GM21576 (cell line): ENCODE measurements at regions not wholly inside any gene's neighbourhood (a gene's known extent, or its start where the extent isn't known, plus 50 kb on each side); places are given as distances from the start of the nearest gene placed in this dataset.
"Not testable (repeated sequence)": the region's sequence is repeated elsewhere in the genome, so short reads cannot be mapped to it uniquely, and the experiment has no call there.

Source experiments
- ATAC-seq: cut with Tn5 transposase; IDR thresholded peaks from one replicate; pipeline ENCODE4 v1.9.1; 2021; ENCODE audit warnings: mild to moderate bottlenecking, moderate library complexity; ENCODE audit not compliant: unreplicated experiment

DNA sequence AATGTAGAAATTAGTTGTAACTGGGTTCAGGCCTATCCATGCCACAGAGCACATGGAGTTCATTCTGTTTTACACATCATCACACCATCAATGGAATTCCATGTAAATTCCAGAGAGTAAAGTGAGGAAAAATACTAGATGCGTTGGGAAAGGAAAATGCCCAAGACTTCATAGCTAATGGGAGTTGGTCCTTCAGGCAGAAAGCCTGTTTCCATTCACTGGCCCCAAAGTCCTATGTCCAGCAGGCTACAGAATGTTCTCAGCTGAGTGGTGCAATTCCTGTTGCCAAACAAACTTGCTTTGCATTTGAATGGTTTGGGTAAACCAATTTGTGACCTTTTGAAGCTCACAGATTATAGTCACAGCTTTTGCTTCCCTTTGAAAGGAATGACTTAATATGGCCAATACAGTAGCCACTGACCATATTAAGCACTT, 164.6 kb upstream of the PFN2 start:
- ATAC-seq = no peak

DNA sequence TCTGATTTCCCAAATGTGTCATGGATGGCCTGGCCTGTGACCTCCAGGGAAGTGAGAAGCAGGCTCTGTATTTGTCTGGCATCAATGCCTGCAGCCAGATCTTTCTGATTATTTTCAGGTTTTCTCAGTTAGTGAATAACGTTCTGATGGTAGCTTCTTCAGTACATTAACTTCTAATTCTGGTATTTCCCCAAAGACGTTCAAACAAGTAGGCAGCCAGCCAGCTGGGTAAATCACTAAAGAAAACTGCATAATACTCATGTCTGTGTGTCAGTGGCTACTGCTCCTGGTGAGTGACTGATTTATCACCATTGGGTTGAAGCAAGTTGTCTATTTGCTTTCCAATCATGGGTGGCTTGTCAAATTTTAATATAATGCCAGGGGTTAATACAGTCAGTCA, 162.6 kb upstream of the PFN2 start:
- ATAC-seq = no peak

DNA sequence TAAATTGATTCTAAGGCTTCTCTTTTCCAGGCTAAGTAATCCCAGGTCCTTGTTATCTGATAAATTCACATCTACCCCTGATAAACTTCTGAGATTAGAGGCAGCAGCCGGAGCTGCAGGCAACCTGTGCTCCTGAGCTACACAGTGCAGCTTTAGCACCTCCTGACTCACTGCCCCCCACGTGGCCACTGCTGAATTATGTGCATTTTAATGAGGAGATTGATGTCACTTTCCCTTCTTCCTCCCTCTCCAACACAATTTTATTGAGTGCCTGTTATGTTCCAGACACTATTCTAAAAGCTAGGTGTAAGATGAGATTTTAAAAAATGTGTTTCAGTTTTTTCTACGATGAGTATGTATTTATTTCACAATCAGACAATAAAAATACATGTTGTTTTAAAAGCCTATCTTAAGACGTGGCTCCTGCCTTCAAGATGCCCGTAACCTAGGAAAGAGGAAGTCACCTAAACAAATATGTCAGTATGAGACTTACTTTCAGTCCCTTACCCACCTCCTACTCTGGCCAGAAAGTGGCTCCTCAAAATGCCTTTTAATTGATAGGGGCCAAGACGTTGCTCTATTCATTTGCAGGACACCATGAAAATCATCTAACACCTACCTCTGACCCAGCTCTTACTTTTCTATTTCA, 161.5 kb upstream of the PFN2 start:
- ATAC-seq = peak; percentile 75

DNA sequence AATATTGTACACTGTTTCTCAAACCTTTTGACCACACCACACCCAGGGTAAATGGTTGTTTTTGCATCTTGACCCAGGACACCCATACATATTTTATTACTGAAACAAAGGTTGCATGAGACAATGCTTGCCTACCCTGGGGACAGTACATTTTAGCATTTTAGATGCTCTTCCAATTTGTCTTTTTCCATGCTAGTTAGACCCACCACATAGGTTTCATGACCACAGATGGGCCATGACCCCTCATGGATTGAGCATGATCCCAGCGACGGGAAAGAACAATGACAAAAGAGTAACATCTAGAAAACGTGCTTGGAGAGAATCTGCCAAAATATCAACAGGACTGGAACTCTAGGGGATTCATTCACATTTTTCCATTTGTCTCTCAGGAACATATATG, 161.0 kb upstream of the PFN2 start:
- ATAC-seq = no peak

DNA sequence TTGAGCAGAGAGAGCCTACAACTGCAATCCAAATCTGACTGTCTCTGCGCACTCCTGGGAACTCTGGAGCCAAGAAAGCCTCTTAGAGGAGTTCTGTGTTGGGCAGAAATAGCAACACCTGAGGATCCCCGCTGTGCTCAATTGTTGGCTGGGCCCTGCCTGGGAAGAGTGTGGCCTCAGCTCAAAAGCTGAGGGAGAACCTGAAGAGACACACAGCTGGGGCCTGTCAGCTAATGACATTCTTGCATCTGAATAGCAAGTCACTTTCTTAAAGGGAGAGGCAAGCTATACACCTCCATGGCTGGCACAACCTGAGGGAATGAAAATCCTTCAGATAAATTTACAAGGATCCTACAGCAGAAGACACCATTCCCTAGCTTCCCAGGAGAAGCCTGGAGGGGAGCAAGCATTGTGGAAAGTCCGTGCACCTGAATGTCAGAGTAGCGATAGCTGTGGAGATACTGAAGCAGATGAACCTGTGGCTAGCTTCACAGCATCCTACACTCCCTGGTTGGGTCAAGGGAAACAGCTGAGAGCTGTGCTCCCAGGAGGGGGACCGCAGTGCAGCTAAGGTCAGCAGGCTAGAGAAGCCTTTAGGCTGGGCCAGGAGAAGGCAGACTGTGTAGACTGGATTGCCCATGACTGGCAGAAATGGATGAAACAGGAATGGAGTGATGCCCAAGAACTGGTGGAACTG, 159.9 kb upstream of the PFN2 start:
- ATAC-seq = no peak

DNA sequence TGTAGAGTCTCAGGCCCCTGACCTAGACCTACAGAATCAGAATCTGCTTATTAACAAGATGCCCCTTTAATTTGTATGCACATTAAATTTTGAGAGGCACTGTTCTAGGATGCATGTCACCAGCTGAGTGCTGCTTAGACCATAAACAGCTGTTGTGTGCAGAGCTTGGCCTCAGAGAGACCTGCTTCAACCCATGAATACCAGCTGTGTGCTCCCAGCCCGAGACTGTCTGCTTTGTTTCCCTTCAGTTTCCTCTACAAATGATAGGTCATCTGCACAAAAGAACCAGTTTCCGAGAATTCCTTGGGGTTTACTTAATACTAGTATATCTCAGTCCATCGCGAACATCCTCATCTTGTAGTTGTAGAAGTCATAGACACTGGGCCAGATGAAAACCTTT, 158.5 kb upstream of the PFN2 start:
- no peak for ATAC-seq

DNA sequence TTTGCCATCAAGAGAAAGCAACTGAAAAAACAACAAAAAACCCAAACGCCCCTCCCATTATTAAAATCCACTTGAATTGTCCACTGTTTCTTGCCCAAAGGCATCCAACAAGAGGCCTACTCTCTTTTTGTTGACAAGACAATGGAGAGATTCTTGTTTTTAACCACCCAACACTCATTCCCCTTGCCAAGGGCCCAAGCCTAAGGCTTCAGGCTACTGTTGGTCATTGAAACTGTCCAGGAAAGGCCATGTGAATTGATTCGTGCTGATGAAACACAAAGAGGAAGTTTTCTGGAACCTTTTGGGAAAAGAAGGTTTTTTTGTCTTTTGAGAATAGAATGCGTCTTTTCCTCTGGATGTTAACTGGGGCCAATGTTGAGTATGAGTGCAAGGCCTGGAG, 157.4 kb upstream of the PFN2 start:
- no peak for ATAC-seq

DNA sequence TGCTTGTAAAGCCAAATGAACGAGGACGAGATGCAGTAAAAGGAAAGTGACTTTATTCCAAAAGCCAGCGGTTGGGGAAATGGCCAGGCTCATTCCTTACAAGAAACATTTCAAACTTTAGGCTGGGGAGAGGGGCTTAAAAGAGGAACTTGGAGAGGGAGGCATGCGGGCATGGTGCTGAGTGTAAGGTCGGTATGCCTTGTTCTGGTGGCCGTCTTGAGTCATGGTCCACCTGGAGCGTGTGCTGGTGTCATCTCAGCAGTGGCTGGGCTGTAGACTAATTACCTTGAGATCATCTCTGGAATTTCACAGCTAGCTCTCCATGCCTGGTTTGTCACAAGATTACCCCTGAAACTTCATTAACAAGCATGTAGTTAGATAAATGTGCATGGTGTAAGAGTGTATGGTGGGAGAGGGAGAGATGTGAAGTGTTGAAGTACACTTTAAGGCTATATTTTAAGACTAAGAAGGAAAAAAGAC, 156.4 kb upstream of the PFN2 start:
- no peak for ATAC-seq

DNA sequence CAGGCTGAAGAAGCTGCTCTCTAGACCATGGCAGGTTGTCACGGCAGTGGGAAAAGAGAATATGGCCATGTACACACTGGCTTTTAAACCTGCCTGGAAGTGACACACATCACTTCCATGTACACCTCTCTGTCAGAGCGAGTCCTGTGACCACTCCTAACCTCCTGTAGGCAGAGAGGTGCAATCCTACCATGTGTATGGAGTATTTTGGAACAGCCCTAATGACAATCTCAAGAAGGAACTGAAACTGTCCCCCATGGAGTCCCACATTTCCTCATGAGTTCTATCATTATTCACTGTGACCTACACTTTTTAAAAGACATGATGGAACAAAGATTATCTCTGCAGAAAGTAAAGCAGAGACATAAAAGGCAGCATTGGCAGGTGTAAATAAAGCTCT, 153.4 kb upstream of the PFN2 start:
- ATAC-seq = no peak

DNA sequence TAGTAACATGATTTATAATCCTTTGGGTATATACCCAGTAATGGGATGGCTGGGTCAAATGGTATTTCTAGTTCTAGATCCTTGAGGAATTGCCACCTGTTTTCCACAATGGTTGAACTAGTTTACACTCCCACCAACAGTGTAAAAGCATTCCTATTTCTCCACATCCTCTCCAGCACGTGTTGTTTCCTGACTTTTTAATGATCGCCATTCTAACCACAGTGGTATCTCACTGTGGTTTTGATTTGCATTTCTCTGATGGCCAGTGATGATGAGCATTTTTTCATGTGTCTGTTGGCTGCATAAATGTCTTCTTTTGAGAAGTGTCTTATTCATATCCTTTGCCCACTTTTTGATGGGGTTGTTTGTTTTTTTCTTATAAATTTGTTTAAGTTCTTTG, 152.6 kb upstream of the PFN2 start:
- ATAC-seq = not testable (repeated sequence)

DNA sequence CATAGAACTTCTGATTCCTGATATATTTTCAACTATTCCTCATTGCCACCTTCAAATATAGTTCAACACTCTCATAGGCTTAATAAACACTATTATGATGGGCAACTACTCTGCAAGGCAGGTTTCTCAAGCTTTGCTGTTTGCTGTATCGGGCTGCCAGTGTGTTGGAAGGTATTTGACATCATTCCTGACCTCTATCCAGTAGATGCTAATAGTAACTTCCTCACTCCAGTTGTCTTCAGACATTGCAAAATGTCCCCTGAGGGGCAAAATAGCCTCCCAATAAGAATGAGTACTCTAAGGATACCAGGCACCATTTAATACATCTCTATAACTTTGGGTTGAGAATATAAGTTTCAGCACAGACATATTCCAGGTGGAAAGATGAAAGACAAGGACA, 147.5 kb upstream of the PFN2 start:
- no peak for ATAC-seq

DNA sequence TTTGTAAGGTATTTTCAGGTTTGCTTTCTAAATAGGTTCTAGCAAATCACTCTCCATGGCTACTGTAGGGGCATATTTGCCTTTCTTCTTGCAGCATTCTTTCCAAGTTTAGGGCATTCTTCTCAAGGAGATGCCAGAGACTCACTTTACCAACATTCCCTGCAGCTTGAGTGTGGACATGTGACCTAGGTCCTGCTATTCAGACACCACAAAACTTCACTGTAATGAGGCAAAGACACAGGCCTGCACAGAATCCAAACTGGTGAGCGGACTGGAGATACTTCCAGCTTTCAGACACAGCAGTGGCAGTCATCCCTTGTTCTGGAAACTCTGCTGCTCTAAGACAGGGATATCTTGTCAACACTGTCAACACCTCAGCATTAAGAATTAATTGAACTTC, 146.4 kb upstream of the PFN2 start:
- no peak for ATAC-seq

DNA sequence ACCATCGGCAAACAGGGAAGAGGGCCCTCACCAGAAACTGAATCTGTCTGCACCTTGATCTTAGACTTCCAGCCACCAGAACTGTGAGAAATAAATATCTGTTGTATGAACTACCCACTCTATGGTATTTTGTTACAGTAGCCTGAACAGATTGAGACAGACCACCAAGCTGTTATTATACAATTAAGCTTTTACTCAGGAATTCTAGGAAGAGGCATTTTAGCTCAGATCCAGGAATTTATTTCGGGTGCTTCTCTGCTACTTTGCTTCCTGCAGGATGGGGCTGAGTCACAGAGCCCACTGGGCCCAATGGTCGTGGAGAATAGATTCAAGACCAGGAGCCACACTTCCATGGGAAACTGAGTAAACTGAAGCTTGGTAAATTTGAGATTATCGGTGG, 145.5 kb upstream of the PFN2 start:
- ATAC-seq = no peak

DNA sequence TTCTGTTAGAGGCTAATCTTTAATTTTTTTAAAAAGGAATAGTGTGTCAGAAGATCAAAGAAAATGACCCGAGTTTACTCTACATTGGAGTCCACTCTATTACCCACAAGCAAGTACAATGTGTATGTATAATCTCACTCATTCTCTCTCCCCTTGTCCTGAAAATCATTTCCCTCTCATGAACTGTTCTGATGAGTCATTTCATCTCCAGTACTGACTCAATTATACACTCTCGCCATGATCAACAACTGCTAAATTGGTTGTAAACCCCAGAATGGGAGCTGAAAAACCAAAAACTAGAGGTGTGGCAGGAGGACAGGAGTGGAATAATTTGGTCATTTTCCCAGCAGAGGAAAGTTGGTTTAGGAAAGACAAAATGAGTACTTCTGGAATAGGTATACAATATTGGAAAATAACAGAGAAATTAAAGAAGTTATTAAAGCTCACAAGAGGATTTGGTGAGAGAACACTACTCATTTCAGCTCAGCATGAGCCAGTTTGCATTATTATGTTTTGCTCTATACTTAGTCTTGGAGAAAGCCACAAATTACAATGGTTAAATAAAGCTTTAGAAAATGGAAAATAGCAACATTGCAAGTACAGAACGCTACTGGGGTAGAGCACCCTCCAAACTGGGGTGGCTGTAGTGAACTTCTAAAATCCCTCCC, 144.3 kb upstream of the PFN2 start:
- peak; percentile 92 for ATAC-seq

DNA sequence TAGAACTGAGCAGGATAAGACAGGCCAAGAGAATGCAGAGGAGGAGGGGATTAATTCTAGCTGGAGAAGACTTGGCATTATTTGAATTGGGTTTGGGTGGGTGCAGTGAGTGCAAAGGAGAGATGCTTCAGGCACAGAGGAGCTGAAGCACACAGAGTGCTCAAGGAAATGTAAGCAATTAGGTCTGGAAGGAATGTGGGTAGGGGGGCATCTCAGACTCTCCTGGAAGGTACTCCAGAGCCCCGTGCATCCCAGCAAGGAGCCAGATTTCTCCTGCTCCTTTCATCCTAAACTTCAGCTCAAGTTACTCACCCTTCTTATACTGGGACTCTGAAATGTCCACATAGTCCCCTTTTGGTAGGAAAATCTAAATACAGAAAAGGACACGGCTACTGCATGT, 143.6 kb upstream of the PFN2 start:
- no peak for ATAC-seq

DNA sequence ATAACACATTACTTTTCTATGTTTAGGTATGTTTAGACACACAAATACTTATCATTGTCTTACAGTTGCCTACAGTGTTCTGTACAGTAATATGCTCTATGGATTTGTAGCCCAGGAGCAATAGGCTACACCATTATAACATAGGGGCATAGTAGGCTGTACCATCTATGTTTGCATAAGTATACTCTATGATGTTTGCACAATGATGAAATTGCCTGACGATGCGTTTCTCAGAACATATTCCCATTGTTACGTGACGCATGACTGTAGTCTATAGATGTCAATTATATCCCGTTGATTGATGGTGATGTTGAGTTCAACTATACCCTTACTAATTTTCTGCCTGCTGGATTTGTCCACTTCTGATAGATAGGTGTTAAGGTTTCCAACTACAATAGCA, 139.4 kb upstream of the PFN2 start:
- ATAC-seq = no peak

DNA sequence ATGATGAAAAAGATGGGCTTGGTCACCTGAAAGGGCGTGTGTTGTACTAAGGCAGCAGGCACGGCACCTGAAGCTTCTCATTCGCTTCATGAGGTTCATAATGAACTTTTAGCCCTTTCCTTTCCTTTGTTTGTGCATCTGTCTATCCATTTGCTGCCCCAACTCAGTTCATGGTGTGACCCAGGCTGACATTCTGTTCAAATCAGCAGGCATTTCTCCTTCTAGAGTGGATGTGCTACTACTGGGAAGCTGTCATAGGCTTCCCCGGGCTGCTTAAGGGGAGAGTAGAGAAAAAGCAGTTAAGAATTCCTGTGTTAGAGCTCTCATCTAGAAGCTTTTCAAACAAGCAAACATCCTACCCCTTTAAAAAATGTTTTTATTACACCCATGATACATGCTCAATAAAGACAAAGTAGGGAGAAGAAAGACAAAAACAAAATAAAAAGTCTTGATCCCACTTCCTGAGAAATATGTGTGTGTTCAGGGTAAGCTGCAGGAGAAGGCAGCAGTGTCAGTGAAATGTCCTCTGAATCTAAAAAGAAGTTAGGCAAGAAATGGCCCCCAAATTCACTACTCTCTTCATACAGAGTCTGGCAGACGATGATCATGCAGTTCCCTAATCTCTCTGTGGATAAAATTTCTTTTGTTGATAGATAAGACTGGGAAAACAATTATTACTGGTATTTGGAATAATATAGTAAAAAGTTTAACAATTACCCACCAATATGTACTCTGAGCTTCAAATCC, 136.9 kb upstream of the PFN2 start:
- ATAC-seq = no peak

DNA sequence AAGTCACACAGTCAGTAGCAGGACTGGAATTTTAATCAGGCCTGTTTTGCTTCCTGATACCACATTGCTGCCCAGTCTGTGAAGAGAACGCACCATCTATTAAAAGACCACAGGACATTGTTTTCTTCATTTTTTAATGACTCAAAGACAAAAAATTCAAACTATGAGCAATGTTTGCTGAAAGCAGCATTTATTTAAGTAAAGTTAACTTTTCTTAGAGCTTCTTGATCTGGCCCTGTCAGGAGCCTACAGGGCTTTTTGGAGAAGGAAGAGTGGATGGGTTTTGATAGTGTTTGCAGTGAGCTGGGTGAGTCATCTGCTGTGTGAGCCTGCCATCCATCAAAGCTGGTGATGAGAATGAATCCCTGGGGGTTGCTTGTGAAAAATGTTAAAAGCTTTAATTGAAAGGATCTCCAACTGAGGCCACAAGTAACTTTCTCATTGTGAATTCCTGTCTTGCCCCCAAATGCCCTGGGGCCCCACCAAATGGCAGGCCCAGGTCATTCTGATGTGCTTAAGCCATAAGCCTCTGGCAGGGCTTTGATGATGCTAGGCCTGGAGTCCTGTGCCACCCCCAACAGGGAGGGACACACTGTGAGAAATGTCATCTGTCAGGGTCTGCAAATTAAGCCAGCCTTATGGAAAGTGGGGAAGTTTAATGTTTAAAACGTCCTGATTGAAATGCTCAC, 136.2 kb upstream of the PFN2 start:
- no peak for ATAC-seq

DNA sequence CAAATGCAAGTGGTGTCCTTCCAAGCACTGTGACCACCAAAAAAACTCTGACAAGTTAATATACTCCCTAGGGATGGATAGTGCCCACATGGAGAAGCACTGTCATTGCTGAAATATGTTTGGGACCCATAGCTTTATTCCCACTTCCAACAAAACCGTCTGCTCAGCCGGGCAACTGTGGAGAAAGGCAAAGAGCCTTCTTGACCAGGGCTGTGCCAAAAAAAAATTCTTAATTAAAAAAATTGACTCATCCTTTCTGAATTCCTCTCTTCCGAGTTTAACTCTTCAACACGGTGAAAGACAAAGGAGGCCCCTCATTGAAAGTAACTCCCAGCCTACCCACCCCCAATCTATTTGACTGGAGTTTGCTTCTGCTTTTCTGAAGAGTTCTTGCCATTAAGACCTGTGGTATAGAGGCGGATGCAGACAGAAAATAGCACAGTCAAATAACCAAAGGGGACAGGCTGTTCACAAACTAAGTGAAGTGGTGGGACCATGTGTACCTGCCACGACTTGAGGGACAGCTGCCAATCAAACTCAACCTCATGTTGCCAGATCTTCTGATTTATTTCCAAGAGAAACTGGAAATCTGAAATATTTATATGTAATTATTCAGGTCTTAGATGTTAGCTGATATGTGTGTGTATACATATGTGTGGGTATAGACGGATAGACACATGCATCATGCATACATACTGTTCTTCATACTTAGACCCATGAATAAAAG, 135.4 kb upstream of the PFN2 start:
- ATAC-seq = no peak

DNA sequence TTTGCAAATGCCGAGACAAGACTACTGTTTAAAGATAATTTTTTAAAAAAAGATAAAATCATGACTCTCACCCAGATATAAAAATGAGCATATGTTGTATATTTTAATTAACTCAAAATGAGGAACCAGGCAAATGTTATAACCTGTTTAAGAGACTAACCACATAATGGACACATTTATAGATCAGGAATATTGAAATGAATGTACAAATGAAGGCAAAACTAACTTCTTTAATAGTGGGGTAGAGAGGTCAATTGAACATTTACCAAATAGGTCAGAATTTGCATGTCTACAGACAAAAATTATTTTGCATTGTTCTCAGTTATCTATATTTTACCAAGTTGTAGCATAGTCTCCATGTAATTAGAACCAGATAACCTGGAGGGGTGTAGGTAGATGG, 134.3 kb upstream of the PFN2 start:
- ATAC-seq = no peak
